A549 (cell line): ENCODE measurements at regions not wholly inside any gene's neighbourhood (a gene's known extent, or its start where the extent isn't known, plus 50 kb on each side); places are given as distances from the start of the nearest gene placed in this dataset.

Experiments
- ATAC-seq, 2 experiments: fragments of 200-7000 bp in 1 of 2; fragments of >200 bp in 1 of 2; cut with Nextera tagmentation in 1 of 2; cut with Tn5 transposase in 1 of 2; 3 replicates each; pipeline versions ENCODE4 v1.8.0 to v1.9.1; 2018 to 2020; ENCODE audit warnings: mild to moderate bottlenecking in 1 of 2, moderate library complexity in 1 of 2
- CTCF ChIA-PET: fragments of 300-600 bp; sonication (Branson Sonifier 250); formaldehyde crosslinking; extraction: SDS; loops from one replicate; lab custom pipeline; 2021; ENCODE audit warnings: antibody characterized with exemption, inconsistent platforms; lab: Yijun Ruan, JAX
- POLR2A ChIA-PET: fragments of 350-600 bp; formaldehyde crosslinking; extraction: SDS; loops from one replicate; lab custom pipeline; 2021; ENCODE audit warnings: antibody characterized with exemption, inconsistent platforms; lab: Yijun Ruan, JAX
- DNase-seq, 2 experiments: peaks; one replicate each; pipeline versions ENCODE4 v3.0.0 to v3.0.0-alpha.2; 2011 to 2016; ENCODE audit warnings: low read depth in 1 of 2, low spot score in 1 of 2
- FAIRE-seq: peaks from 2 replicates; lab custom pipeline; 2011; peaks lifted over from hg19 to GRCh38; lab: Jason Lieb, UNC
- H3K27ac ChIP-seq, 2 experiments: fragments of >200 bp; sonication (Bioruptor Twin); formaldehyde crosslinking; 3 replicates each; pipeline ENCODE4 v1.5.1; 2016 to 2017
- H3K4me1 ChIP-seq: fragments of >200 bp; sonication (Bioruptor Twin); formaldehyde crosslinking; 3 replicates; pipeline ENCODE4 v1.6.1; 2016
- H3K4me2 ChIP-seq: fragments of >200 bp; sonication (Bioruptor Twin); formaldehyde crosslinking; 3 replicates; pipeline ENCODE4 v1.6.1; 2016
- H3K4me3 ChIP-seq: fragments of >200 bp; sonication (Bioruptor Twin); formaldehyde crosslinking; 3 replicates; pipeline ENCODE4 v1.5.1; 2016
- H3K9me3 ChIP-seq: fragments of >200 bp; sonication (Bioruptor Twin); formaldehyde crosslinking; 3 replicates; pipeline ENCODE4 v1.6.1; 2016
- CTCF ChIP-seq: fragments of >200 bp; sonication (Bioruptor Twin); formaldehyde crosslinking; IDR thresholded peaks from 3 replicates; pipeline ENCODE4 v1.5.1; 2016
- E2F6 ChIP-seq: IDR thresholded peaks from 2 replicates; pipeline ENCODE4 v1.6.1; 2012; ENCODE audit warnings: low read depth, borderline replicate concordance
- EHF ChIP-seq: fragments of 250-450 bp; sonication (Bioruptor Pico); IDR thresholded peaks from 2 replicates; pipeline ENCODE4 v1.5.0; 2020; ENCODE audit warnings: mild to moderate bottlenecking
- EHMT2 ChIP-seq: fragments of 200-600 bp; sonication (generic); IDR thresholded peaks from 2 replicates; pipeline ENCODE4 v1.6.1; 2016; ENCODE audit warnings: antibody characterized with exemption, low read depth, mild to moderate bottlenecking, moderate library complexity
- ELK1 ChIP-seq: fragments of 150-350 bp; IDR thresholded peaks from 2 replicates; pipeline ENCODE4 v1.6.1; 2014; ENCODE audit warnings: low read depth, mild to moderate bottlenecking, low read length
- EP300 ChIP-seq, 2 experiments: fragments of >200 bp; sonication (Bioruptor Twin); formaldehyde crosslinking; IDR thresholded peaks; 2 replicates in 1 of 2; 3 replicates in 1 of 2; pipeline ENCODE4 v1.6.1; 2016 to 2017
- FOSL2 ChIP-seq, 2 experiments: fragments of 450-650 bp in 1 of 2; fragments of >200 bp in 1 of 2; sonication (Bioruptor Twin) in 1 of 2; formaldehyde crosslinking; IDR thresholded peaks; 2 replicates each; pipeline versions ENCODE4 v1.5.0 to v1.6.1; 2016 to 2020; ENCODE audit warnings: mild to moderate bottlenecking in 1 of 2, moderate library complexity in 1 of 2
- FOXS1 ChIP-seq: fragments of 250-450 bp; sonication (Bioruptor Pico); IDR thresholded peaks from 2 replicates; pipeline ENCODE4 v1.5.0; 2020; ENCODE audit warnings: mild to moderate bottlenecking, moderate library complexity
- JUNB ChIP-seq: fragments of >200 bp; sonication (Bioruptor Twin); formaldehyde crosslinking; IDR thresholded peaks from 2 replicates; pipeline ENCODE4 v1.6.1; 2016
- MAX ChIP-seq: IDR thresholded peaks from 2 replicates; pipeline ENCODE4 v1.6.1; 2012
- RAD21 ChIP-seq, 2 experiments: fragments of >200 bp in 1 of 2; sonication (Bioruptor Twin) in 1 of 2; formaldehyde crosslinking in 1 of 2; IDR thresholded peaks in 1 of 2; conservative IDR thresholded peaks in 1 of 2; 2 replicates in 1 of 2; 3 replicates in 1 of 2; pipeline ENCODE4 v1.6.1; 2012 to 2018; ENCODE audit warnings: inconsistent platforms in 1 of 2
- SREBF2 ChIP-seq: fragments of 450-650 bp; IDR thresholded peaks from 2 replicates; pipeline ENCODE4 v1.6.1; 2014; ENCODE audit warnings: mild to moderate bottlenecking, moderate library complexity
- TFCP2L1 ChIP-seq: fragments of 250-450 bp; sonication (Bioruptor Pico); IDR thresholded peaks from 2 replicates; pipeline ENCODE4 v1.5.0; 2021; ENCODE audit warnings: mild to moderate bottlenecking
- USF2 ChIP-seq: fragments of 450-650 bp; IDR thresholded peaks from 2 replicates; pipeline ENCODE4 v1.6.1; 2014; ENCODE audit warnings: antibody characterized with exemption
- ZFP36 ChIP-seq: fragments of 450-650 bp; IDR thresholded peaks from 2 replicates; pipeline ENCODE4 v1.6.1; 2014; ENCODE audit warnings: borderline replicate concordance; ENCODE audit not compliant: partially characterized antibody
- ZSCAN20 ChIP-seq: fragments of 250-450 bp; sonication (Bioruptor Pico); IDR thresholded peaks from 2 replicates; pipeline ENCODE4 v1.8.0; 2022; ENCODE audit warnings: mild to moderate bottlenecking, moderate library complexity
- WGBS: methylation state at CpG from one replicate; pipeline ENCODE4 v1.1.6; 2017; ENCODE audit errors: missing lambda C conversion rate; 5-methylcytosine and 5-hydroxymethylcytosine counted together

- TF ChIP-seq SREBF2, result no peak
- no peak for TF ChIP-seq TFCP2L1 (CRISPR knock-in tag)
- no peak for TF ChIP-seq EP300 (IDR thresholded peaks at IDR 0.05)
Measured at GRCh38 chr15:62750471-62750870, 292.1 kb upstream of the TPM1 start (continued).

GRCh38 chr15:62752657-62753517, 289.7 kb upstream of the TPM1 start:
- ChIA-PET POLR2A (interaction anchor here (1.0 kb wide), 1 partner anchor 10 kb away, joined by 3 read pairs; no protein-coding TSS in a partner anchor), CTCF (interaction anchor here (1.1 to 12.3 kb wide), 4 partner anchors 9 to 361 kb away, joined by 3 to 151 read pairs (median 4); no protein-coding TSS in a partner anchor)
- Histone ChIP-seq H3K27ac (peak overlapping the region in 1 of 2 experiments; percentile 51; a peak in 3 of 6 replicates), H3K4me1 (peaks cover 37% of the 10 kb centered on the region), H3K9me3 (no peaks in the 10 kb centered on the region), H3K4me2 (peak overlapping the region; percentile 15; the same call in 2 of the 3 replicates)
- WGBS, result 81% methylated on average over 6 of the region's 6 CpGs
- FAIRE-seq, result peak; percentile 92
- TF ChIP-seq EP300 (IDR thresholded peaks at IDR 0.05) (no peak), MAX (no peak), ELK1 (no peak), USF2 (no peak), E2F6 (no peak), ZFP36 (no peak), CTCF (no peak), ZSCAN20 (CRISPR knock-in tag) (no peak), EHF (CRISPR knock-in tag) (no peak), EHMT2 (no peak), FOSL2 (IDR thresholded peaks at IDR 0.05) (no peak), FOSL2 (CRISPR knock-in tag; IDR thresholded peaks at IDR 0.05) (no peak), JUNB (no peak), FOXS1 (CRISPR knock-in tag) (no peak), RAD21 (conservative IDR thresholded peaks at IDR 0.05 in 1 of 2, IDR thresholded peaks at IDR 0.05 in 1 of 2) (no peak), TFCP2L1 (CRISPR knock-in tag) (no peak)
- TF ChIP-seq, all 56 proteins: peak for 0
- no peak for DNase-seq
- ATAC-seq, result no peak
- no peak overlapping the region for H3K4me3 ChIP-seq
